ENCODE measurements at regions not wholly inside any gene's neighbourhood (a gene's known extent, or its start where the extent isn't known, plus 50 kb on each side); places are given as distances from the start of the nearest gene placed in this dataset.

- no peak overlapping the region for H3K4me2 ChIP-seq (ENCODE audit: insufficient read depth, low read length)
- no peaks in the 10 kb centered on the region for H3K9me3 ChIP-seq (replicated peaks; ENCODE audit: control insufficient read depth, insufficient read depth, low read length)
- FAIRE-seq (peak; percentile 72), DNase-seq (ENCODE audit: low read depth, low spot score) (peak; percentile 79)
- no peak overlapping the region for H2AFZ ChIP-seq (ENCODE audit: low read depth, low read length)
- H3K36me3 ChIP-seq (ENCODE audit: control insufficient read depth in 2 of 2, extremely low read depth in 1 of 2, insufficient read depth in 2 of 2, low read length in 2 of 2), result no peaks in the 10 kb centered on the region
- H3K9ac ChIP-seq (replicated peaks; ENCODE audit: extremely low read depth, insufficient read depth, low read length), result no peak overlapping the region
- H3K27ac ChIP-seq (ENCODE audit: insufficient read depth, low read depth, low read length), result no peak overlapping the region
- no peaks in the 10 kb centered on the region for H4K20me1 ChIP-seq (replicated peaks; ENCODE audit: control insufficient read depth, extremely low read depth, insufficient read depth, low read length)
- BruUV-seq (replicated peaks), result no TSS peak
- intact Hi-C loops (cut with micrococcal nuclease), result loop anchor here (1.0 to 5.0 kb wide), 6 partner anchors 183 to 463 kb away; partner anchors contain the start of gene SCAF11
- dilution Hi-C loops (cut with MboI; ENCODE audit: extremely low pct_ligation_motif_present, low sequenced_read_pairs), result no loop called here
- ChIA-PET CTCF (interaction anchor here (0.6 to 10.3 kb wide), 78 partner anchors 10 to 547 kb away, joined by 3 to 337 read pairs (median 4); partner anchors contain the start of genes ANO6, ARID2 and SCAF11), POLR2A (interaction anchor here (1.1 kb wide), 1 partner anchor 183 kb away, joined by 6 read pairs; no protein-coding TSS in a partner anchor)
- H3K27me3 ChIP-seq (ENCODE audit: control insufficient read depth in 2 of 2, insufficient read depth in 2 of 2, low read length in 2 of 2), result peaks cover 8 to 9% of the 10 kb centered on the region in 2 experiments
- H3K4me3 ChIP-seq (replicated peaks in 1 of 3; ENCODE audit: insufficient read depth in 1 of 3, low read depth in 1 of 3, low read length in 3 of 3), result no peak overlapping the region
- TF ChIP-seq CTCF (IDR thresholded peaks at IDR 0.05; ENCODE audit: extremely low read depth in 1 of 2, insufficient read depth in 1 of 2, low read depth in 1 of 2, low read length in 2 of 2) (peak; percentile 78 to 82), JUN (IDR thresholded peaks at IDR 0.05; ENCODE audit: borderline replicate concordance, insufficient read depth, insufficient read length, low read depth) (no peak)
- H3K4me1 ChIP-seq (ENCODE audit: control insufficient read depth, extremely low read depth, insufficient read depth, low read length), result no peaks in the 10 kb centered on the region
- no peaks in the 10 kb centered on the region for H3K9me1 ChIP-seq (replicated peaks; ENCODE audit: control insufficient read depth, extremely low read depth, insufficient read depth, low read length)
- H3K79me2 ChIP-seq (ENCODE audit: control insufficient read depth, insufficient read depth, low read length), result no peaks in the 10 kb centered on the region
Observed at GRCh38 chr12:45543887-45544286, 185.6 kb upstream of the ARID2 start.

- H3K9me3 ChIP-seq (replicated peaks; ENCODE audit: control insufficient read depth, insufficient read depth, low read length), result no peaks in the 10 kb centered on the region
- TF ChIP-seq POLR2A (IDR thresholded peaks at IDR 0.05; ENCODE audit: low read depth, low read length) (no peak), EZH2 (IDR thresholded peaks at IDR 0.05; ENCODE audit: borderline replicate concordance, low read depth, low read length, severe bottlenecking) (no peak), GATA2 (IDR thresholded peaks at IDR 0.05; ENCODE audit: insufficient read depth, insufficient read length, low read depth, low read length) (no peak)
- H3K9me1 ChIP-seq (replicated peaks; ENCODE audit: control insufficient read depth, extremely low read depth, insufficient read depth, low read length), result no peaks in the 10 kb centered on the region
- intact Hi-C loops (cut with micrococcal nuclease), result no loop called here
- H4K20me1 ChIP-seq (replicated peaks; ENCODE audit: control insufficient read depth, extremely low read depth, insufficient read depth, low read length), result no peaks in the 10 kb centered on the region
- FAIRE-seq (no peak), DNase-seq (ENCODE audit: low read depth, low spot score) (no peak)
- no peaks in the 10 kb centered on the region for H3K36me3 ChIP-seq (ENCODE audit: control insufficient read depth in 2 of 2, extremely low read depth in 1 of 2, insufficient read depth in 2 of 2, low read length in 2 of 2)
- POLR2A ChIA-PET, result no interaction called here
- H3K79me2 ChIP-seq (ENCODE audit: control insufficient read depth, insufficient read depth, low read length), result no peaks in the 10 kb centered on the region
- no TSS peak for BruUV-seq (replicated peaks)
- dilution Hi-C loops (cut with MboI; ENCODE audit: extremely low pct_ligation_motif_present, low sequenced_read_pairs), result no loop called here
- no peak overlapping the region for H3K4me3 ChIP-seq (replicated peaks in 1 of 3; ENCODE audit: insufficient read depth in 1 of 3, low read depth in 1 of 3, low read length in 3 of 3)
- no peaks in the 10 kb centered on the region for H3K4me1 ChIP-seq (ENCODE audit: control insufficient read depth, extremely low read depth, insufficient read depth, low read length)
- peaks cover 8 to 16% of the 10 kb centered on the region in 2 experiments for H3K27me3 ChIP-seq (ENCODE audit: control insufficient read depth in 2 of 2, insufficient read depth in 2 of 2, low read length in 2 of 2)
- no peak overlapping the region for H3K9ac ChIP-seq (replicated peaks; ENCODE audit: extremely low read depth, insufficient read depth, low read length)
- no peak overlapping the region for H2AFZ ChIP-seq (ENCODE audit: low read depth, low read length)
- no peak overlapping the region for H3K4me2 ChIP-seq (ENCODE audit: insufficient read depth, low read length)
- H3K27ac ChIP-seq (ENCODE audit: insufficient read depth, low read depth, low read length), result no peak overlapping the region
- CTCF ChIA-PET, result interaction anchor here (1.0 to 10.3 kb wide), 3 partner anchors 180 to 202 kb away, joined by 3 to 337 read pairs (median 13); partner anchors contain the start of gene ARID2
Observed at GRCh38 chr12:45546545-45546944, 183.0 kb upstream of the ARID2 start.

Measured in endothelial cell of umbilical vein (primary cell).